OCI-LY7 (cell line): ENCODE measurements at regions not wholly inside any gene's neighbourhood (a gene's known extent, or its start where the extent isn't known, plus 50 kb on each side); places are given as distances from the start of the nearest gene placed in this dataset.

ENCODE experiments used
- BruUV-seq: library from RNA; stranded (reverse); fragments of 400-500 nt; replicated peaks from 2 replicates; lab custom pipeline; 2021; lab: Mats Ljungman, UMichigan
- CTCF ChIA-PET: fragments of 300-600 bp; sonication (Branson Sonifier 250); formaldehyde crosslinking; loops from one replicate; lab custom pipeline; 2022; ENCODE audit warnings: antibody characterized with exemption; ENCODE audit not compliant: unreplicated experiment; lab: Charles Lee
- POLR2A ChIA-PET: fragments of 300-600 bp; sonication (Branson Sonifier 250); formaldehyde crosslinking; loops from one replicate; lab custom pipeline; 2022; ENCODE audit warnings: antibody characterized with exemption; lab: Charles Lee
- DNase-seq: peaks from one replicate; pipeline ENCODE4 v3.0.0-alpha.2; 2015; ENCODE audit warnings: low spot score
- H2AFZ ChIP-seq: fragments of 200-600 bp; sonication (generic), shearing (Covaris generic); 2 replicates; pipeline ENCODE4 v1.6.1; 2014; ENCODE audit warnings: mild to moderate bottlenecking, antibody characterized with exemption, low read length, moderate library complexity
- H3K27ac ChIP-seq: fragments of 200-600 bp; sonication (generic); 2 replicates; pipeline ENCODE4 v1.5.1; 2014; ENCODE audit warnings: mixed run types, low read depth, mild to moderate bottlenecking, moderate library complexity, low read length, inconsistent platforms; ENCODE audit not compliant: poor library complexity, severe bottlenecking
- H3K36me3 ChIP-seq: fragments of 200-600 bp; sonication (generic); 2 replicates; pipeline ENCODE4 v1.6.1; 2014; ENCODE audit warnings: mild to moderate bottlenecking, antibody characterized with exemption, low read length, moderate library complexity, mixed read lengths; ENCODE audit not compliant: insufficient read depth
- H3K4me1 ChIP-seq: fragments of 200-600 bp; sonication (generic); 2 replicates; pipeline ENCODE4 v1.5.1; 2014; ENCODE audit warnings: mild to moderate bottlenecking, low read length; ENCODE audit not compliant: insufficient read depth, poor library complexity, severe bottlenecking
- H3K4me2 ChIP-seq: fragments of 200-600 bp; sonication (generic); 2 replicates; pipeline ENCODE4 v1.6.1; 2014; ENCODE audit warnings: mild to moderate bottlenecking, low read length
- H3K4me3 ChIP-seq: fragments of 200-600 bp; sonication (generic); 2 replicates; pipeline ENCODE4 v1.5.1; 2014; ENCODE audit warnings: mild to moderate bottlenecking, low read depth, low read length; ENCODE audit not compliant: poor library complexity, severe bottlenecking
- H3K79me2 ChIP-seq: fragments of 200-600 bp; sonication (generic); 2 replicates; pipeline ENCODE4 v1.6.1; 2016; ENCODE audit warnings: low read depth, mild to moderate bottlenecking, low read length, moderate library complexity, mixed read lengths; ENCODE audit not compliant: insufficient read depth
- H3K9me2 ChIP-seq: fragments of 200-600 bp; sonication (generic); 2 replicates; pipeline ENCODE4 v1.6.1; 2016; ENCODE audit warnings: mild to moderate bottlenecking, low read length, mixed read lengths; ENCODE audit not compliant: insufficient read depth
- H3K9me3 ChIP-seq: fragments of 200-600 bp; sonication (generic); 2 replicates; pipeline ENCODE4 v1.6.1; 2014; ENCODE audit warnings: mild to moderate bottlenecking, mixed run types, low read length, mixed read lengths
- H4K20me1 ChIP-seq: fragments of 200-600 bp; sonication (generic); 2 replicates; pipeline ENCODE4 v1.6.1; 2014; ENCODE audit warnings: mild to moderate bottlenecking, antibody characterized with exemption, low read length, moderate library complexity, mixed read lengths; ENCODE audit not compliant: insufficient read depth
- CTCF ChIP-seq: fragments of 200-600 bp; sonication (generic); conservative IDR thresholded peaks from 2 replicates; pipeline ENCODE4 v1.5.1; 2014; ENCODE audit warnings: mild to moderate bottlenecking, antibody characterized with exemption, low read length, moderate library complexity, mixed read lengths
- EZH2phosphoT487 ChIP-seq: fragments of 200-600 bp; sonication (generic); IDR thresholded peaks from 2 replicates; pipeline ENCODE4 v1.6.1; 2018; ENCODE audit warnings: low read depth, borderline replicate concordance, mild to moderate bottlenecking, mixed run types, antibody characterized with exemption, low read length, moderate library complexity, mixed read lengths
- intact Hi-C: fragments of 100-400 bp; cut with micrococcal nuclease; formaldehyde crosslinking; loops from one replicate; pipeline ENCODE4 v1.10.0; 2022; ENCODE audit not compliant: unreplicated experiment

GRCh38 chrX:65601530-65602220 lies 65.8 kb upstream of the MSN start:
- H3K4me2 ChIP-seq, result no peak overlapping the region
- no peak overlapping the region for H3K4me3 ChIP-seq
- no peaks in the 10 kb centered on the region for H3K9me2 ChIP-seq
- H2AFZ ChIP-seq, result no peak overlapping the region
- H4K20me1 ChIP-seq, result no peaks in the 10 kb centered on the region
- no peaks in the 10 kb centered on the region for H3K9me3 ChIP-seq
- TF ChIP-seq EZH2phosphoT487 (no peak), CTCF (no peak)
- DNase-seq, result peak; percentile 11
- H3K4me1 ChIP-seq, result peaks cover 6% of the 10 kb centered on the region
- BruUV-seq, result no TSS peak
- ChIA-PET POLR2A (interaction anchor here (0.5 kb wide), 1 partner anchor 611 kb away, joined by 8 read pairs; no protein-coding TSS in a partner anchor), CTCF (no interaction called here)
- no peaks in the 10 kb centered on the region for H3K79me2 ChIP-seq
- intact Hi-C loops, result no loop called here
- no peak overlapping the region for H3K27ac ChIP-seq
- H3K36me3 ChIP-seq, result no peaks in the 10 kb centered on the region

- Histone ChIP-seq H4K20me1 (no peaks in the 10 kb centered on the region), H3K79me2 (no peaks in the 10 kb centered on the region), H3K27ac (no peak overlapping the region), H3K9me3 (no peaks in the 10 kb centered on the region), H3K36me3 (no peaks in the 10 kb centered on the region), H3K9me2 (no peaks in the 10 kb centered on the region), H3K4me1 (peaks cover 8% of the 10 kb centered on the region), H2AFZ (no peak overlapping the region), H3K4me2 (no peak overlapping the region), H3K4me3 (no peak overlapping the region)
- DNase-seq, result no peak
- POLR2A ChIA-PET, result no interaction called here
- BruUV-seq, result no TSS peak
- TF ChIP-seq EZH2phosphoT487 (no peak), CTCF (no peak)
- CTCF ChIA-PET, result no interaction called here
- intact Hi-C loops, result no loop called here
These were observed 66.3 kb upstream of the MSN start for GRCh38 chrX:65601126-65601525.

- Histone ChIP-seq H3K4me1 (peaks cover 15% of the 10 kb centered on the region), H3K9me3 (no peaks in the 10 kb centered on the region), H3K36me3 (no peaks in the 10 kb centered on the region), H2AFZ (no peak overlapping the region), H3K27ac (no peak overlapping the region), H3K9me2 (no peaks in the 10 kb centered on the region), H3K4me3 (no peak overlapping the region), H3K79me2 (no peaks in the 10 kb centered on the region), H4K20me1 (no peaks in the 10 kb centered on the region), H3K4me2 (no peak overlapping the region)
- no TSS peak for BruUV-seq
- intact Hi-C loops, result no loop called here
- TF ChIP-seq CTCF (no peak), EZH2phosphoT487 (no peak)
- ChIA-PET POLR2A (no interaction called here), CTCF (interaction anchor here (0.9 kb wide), 1 partner anchor 137 kb away, joined by 3 read pairs; no protein-coding TSS in a partner anchor)
- DNase-seq, result no peak
These were observed 65.5 kb upstream of the LAS1L start for GRCh38 chrX:65600106-65600505.
